HG02884 (cell line): ENCODE measurements at regions not wholly inside any gene's neighbourhood (a gene's known extent, or its start where the extent isn't known, plus 50 kb on each side); places are given as distances from the start of the nearest gene placed in this dataset.

Experiments used
- ATAC-seq: cut with Tn5 transposase; IDR thresholded peaks from one replicate; pipeline ENCODE4 v1.9.1; 2021; ENCODE audit warnings: mild to moderate bottlenecking, moderate library complexity; ENCODE audit not compliant: unreplicated experiment

GRCh38 chr6:166754218-166755030, 127.4 kb upstream of the RPS6KA2 start:
- no peak for ATAC-seq

- ATAC-seq = no peak
These were observed 126.1 kb upstream of the RPS6KA2 start for GRCh38 chr6:166752928-166753721.

GRCh38 chr6:166752097-166752496, 125.0 kb upstream of the RPS6KA2 start:
- ATAC-seq = peak; percentile 97

GRCh38 chr6:166751051-166751595, 124.1 kb upstream of the RPS6KA2 start:
- peak; percentile 61 for ATAC-seq

- no peak for ATAC-seq
These were observed 123.2 kb upstream of the RPS6KA2 start for GRCh38 chr6:166750108-166750793.

GRCh38 chr6:166749666-166750065, 122.6 kb upstream of the RPS6KA2 start:
- ATAC-seq = no peak

GRCh38 chr6:166747644-166748595, 120.9 kb upstream of the RPS6KA2 start:
- ATAC-seq = no peak

- ATAC-seq = no peak
These were observed 119.0 kb upstream of the RPS6KA2 start for GRCh38 chr6:166745801-166746668.

GRCh38 chr6:166744223-166745134, 117.4 kb upstream of the RPS6KA2 start:
- no peak for ATAC-seq

GRCh38 chr6:166743406-166744222, 116.6 kb upstream of the RPS6KA2 start:
- ATAC-seq = no peak

GRCh38 chr6:166742981-166743380, 115.9 kb upstream of the RPS6KA2 start:
- ATAC-seq = no peak

GRCh38 chr6:166739976-166740318, 112.9 kb upstream of the RPS6KA2 start:
- ATAC-seq = no peak

GRCh38 chr6:166739117-166739975, 112.3 kb upstream of the RPS6KA2 start:
- no peak for ATAC-seq

- no peak for ATAC-seq
These were observed 111.5 kb upstream of the RPS6KA2 start for GRCh38 chr6:166738386-166739116.

GRCh38 chr6:166737261-166737660, 110.2 kb upstream of the RPS6KA2 start:
- no peak for ATAC-seq

- ATAC-seq = no peak
These were observed 109.6 kb upstream of the RPS6KA2 start for GRCh38 chr6:166736634-166737033.
